GM18907 (cell line): ENCODE measurements at regions not wholly inside any gene's neighbourhood (a gene's known extent, or its start where the extent isn't known, plus 50 kb on each side); places are given as distances from the start of the nearest gene placed in this dataset.

Experiments
- ATAC-seq: cut with Tn5 transposase; IDR thresholded peaks from one replicate; pipeline ENCODE4 v1.9.1; 2021; ENCODE audit warnings: mild to moderate bottlenecking, moderate library complexity; ENCODE audit not compliant: unreplicated experiment

GRCh38 chr15:77717333-77717990 lies 84.8 kb upstream of the LINGO1 start:
- ATAC-seq: no peak

GRCh38 chr15:77716632-77717332 lies 84.1 kb upstream of the LINGO1 start:
- ATAC-seq: no peak

GRCh38 chr15:77715860-77716259 lies 83.1 kb upstream of the LINGO1 start:
- no peak for ATAC-seq

GRCh38 chr15:77715051-77715450 lies 82.3 kb upstream of the LINGO1 start:
- no peak for ATAC-seq

GRCh38 chr15:77714555-77714954 lies 81.8 kb upstream of the LINGO1 start:
- ATAC-seq: no peak

GRCh38 chr15:77714023-77714422 lies 81.3 kb upstream of the LINGO1 start:
- no peak for ATAC-seq

- ATAC-seq: no peak
Observed at GRCh38 chr15:77713281-77713680, 80.6 kb upstream of the LINGO1 start.

GRCh38 chr15:77712438-77712837 lies 79.7 kb upstream of the LINGO1 start:
- ATAC-seq: no peak

GRCh38 chr15:77710637-77711036 lies 77.9 kb upstream of the LINGO1 start:
- ATAC-seq: no peak

GRCh38 chr15:77710206-77710605 lies 77.5 kb upstream of the LINGO1 start:
- no peak for ATAC-seq

GRCh38 chr15:77709135-77709886 lies 76.6 kb upstream of the LINGO1 start:
- no peak for ATAC-seq

- no peak for ATAC-seq
Observed at GRCh38 chr15:77706482-77707244, 74.0 kb upstream of the LINGO1 start.

GRCh38 chr15:77702211-77702957 lies 69.7 kb upstream of the LINGO1 start:
- ATAC-seq: no peak

GRCh38 chr15:77698481-77698880 lies 65.8 kb upstream of the LINGO1 start:
- ATAC-seq: no peak

GRCh38 chr15:77697893-77698292 lies 65.2 kb upstream of the LINGO1 start:
- ATAC-seq: no peak

GRCh38 chr15:77696871-77697270 lies 64.2 kb upstream of the LINGO1 start:
- ATAC-seq: no peak

- ATAC-seq: no peak
Observed at GRCh38 chr15:77695961-77696582, 63.4 kb upstream of the LINGO1 start.

- ATAC-seq: no peak
Observed at GRCh38 chr15:77695548-77695947, 62.8 kb upstream of the LINGO1 start.

GRCh38 chr15:77693576-77693975 lies 60.9 kb upstream of the LINGO1 start:
- no peak for ATAC-seq

- no peak for ATAC-seq
Observed at GRCh38 chr15:77692614-77693013, 59.9 kb upstream of the LINGO1 start.
